Progenitor cell of endocrine pancreas (in vitro differentiated cells): ENCODE measurements at regions not wholly inside any gene's neighbourhood (a gene's known extent, or its start where the extent isn't known, plus 50 kb on each side); places are given as distances from the start of the nearest gene placed in this dataset.

ENCODE experiments used
- DNase-seq: peaks from one replicate; pipeline ENCODE4 v3.0.0; 2021; ENCODE audit warnings: low spot score; ENCODE audit not compliant: unreplicated experiment
- H3K27ac Mint-ChIP-seq: 2 replicates; pipeline ENCODE4 v1.8.0; 2021; ENCODE audit warnings: mild to moderate bottlenecking, moderate library complexity, mixed read lengths
- H3K27me3 Mint-ChIP-seq: 2 replicates; pipeline ENCODE4 v1.8.0; 2021; ENCODE audit warnings: mixed read lengths
- H3K36me3 Mint-ChIP-seq: 2 replicates; pipeline ENCODE4 v1.8.0; 2022; ENCODE audit warnings: mixed read lengths; ENCODE audit not compliant: insufficient read depth
- H3K4me1 Mint-ChIP-seq: 2 replicates; pipeline ENCODE4 v1.8.0; 2021; ENCODE audit warnings: low read depth, mixed read lengths
- H3K4me3 Mint-ChIP-seq: 2 replicates; pipeline ENCODE4 v1.8.0; 2021; ENCODE audit warnings: low read depth, mild to moderate bottlenecking, moderate library complexity, mixed read lengths
- H3K9me3 Mint-ChIP-seq: 2 replicates; pipeline ENCODE4 v1.8.0; 2021; ENCODE audit warnings: low read depth, mixed read lengths
- TF ChIP-seq, protein P1 (sequence below): fragments of 200-600 bp; sonication (generic); IDR thresholded peaks from one replicate; pipeline ENCODE4 v1.5.0; 2021; ENCODE audit warnings: antibody characterized with exemption, mild to moderate bottlenecking; ENCODE audit not compliant: unreplicated experiment

DNA sequence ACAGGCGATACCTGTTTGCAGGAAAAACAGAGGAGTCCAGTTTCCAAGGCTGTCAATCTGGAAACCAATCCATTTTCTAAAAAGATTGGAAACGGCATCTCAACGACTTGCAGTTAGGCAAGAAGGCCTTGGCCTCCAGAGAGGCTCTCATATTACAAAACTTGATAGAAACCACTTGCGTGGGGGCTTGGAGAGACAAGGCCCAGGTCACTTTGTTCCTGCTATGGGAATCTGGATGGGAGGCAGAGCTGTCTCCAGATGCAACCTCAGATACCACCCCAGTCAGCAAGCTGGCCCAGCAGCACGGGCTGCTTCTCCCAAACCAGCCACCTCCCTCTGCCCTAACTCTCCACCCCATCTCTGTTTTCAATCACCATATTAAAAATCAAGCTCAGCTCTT is 298.8 kb downstream of the TNS1 start:
- TF ChIP-seq, protein P1, sequence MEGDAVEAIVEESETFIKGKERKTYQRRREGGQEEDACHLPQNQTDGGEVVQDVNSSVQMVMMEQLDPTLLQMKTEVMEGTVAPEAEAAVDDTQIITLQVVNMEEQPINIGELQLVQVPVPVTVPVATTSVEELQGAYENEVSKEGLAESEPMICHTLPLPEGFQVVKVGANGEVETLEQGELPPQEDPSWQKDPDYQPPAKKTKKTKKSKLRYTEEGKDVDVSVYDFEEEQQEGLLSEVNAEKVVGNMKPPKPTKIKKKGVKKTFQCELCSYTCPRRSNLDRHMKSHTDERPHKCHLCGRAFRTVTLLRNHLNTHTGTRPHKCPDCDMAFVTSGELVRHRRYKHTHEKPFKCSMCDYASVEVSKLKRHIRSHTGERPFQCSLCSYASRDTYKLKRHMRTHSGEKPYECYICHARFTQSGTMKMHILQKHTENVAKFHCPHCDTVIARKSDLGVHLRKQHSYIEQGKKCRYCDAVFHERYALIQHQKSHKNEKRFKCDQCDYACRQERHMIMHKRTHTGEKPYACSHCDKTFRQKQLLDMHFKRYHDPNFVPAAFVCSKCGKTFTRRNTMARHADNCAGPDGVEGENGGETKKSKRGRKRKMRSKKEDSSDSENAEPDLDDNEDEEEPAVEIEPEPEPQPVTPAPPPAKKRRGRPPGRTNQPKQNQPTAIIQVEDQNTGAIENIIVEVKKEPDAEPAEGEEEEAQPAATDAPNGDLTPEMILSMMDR, result no peak
- Mint-ChIP-seq H3K4me3 (no peak overlapping the region), H3K27me3 (peaks cover 21% of the 10 kb centered on the region), H3K27ac (no peak overlapping the region), H3K36me3 (no peaks in the 10 kb centered on the region), H3K9me3 (no peaks in the 10 kb centered on the region), H3K4me1 (peaks cover 2% of the 10 kb centered on the region)
- no peak for DNase-seq

DNA sequence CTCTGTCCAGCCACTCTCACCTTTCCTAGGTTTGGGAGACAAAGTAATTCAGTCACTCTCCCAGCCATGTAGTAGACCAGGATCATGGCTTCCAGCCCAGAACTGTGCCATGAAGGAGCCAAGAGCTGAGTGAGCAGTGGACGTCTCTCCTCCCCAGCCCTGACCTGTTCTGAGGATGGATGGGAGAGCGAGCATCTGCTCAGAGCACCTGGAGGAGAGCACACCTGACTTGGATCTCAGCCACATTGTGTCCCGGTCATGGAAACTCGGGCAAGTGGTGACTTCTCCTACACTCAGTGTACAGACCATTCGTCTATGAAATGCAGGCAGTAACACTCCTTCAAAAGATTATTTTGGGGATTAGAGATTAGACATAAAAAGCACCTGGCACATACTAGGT is 299.7 kb downstream of the TNS1 start:
- H3K4me3 Mint-ChIP-seq, result no peak overlapping the region
- TF ChIP-seq, protein P1, result no peak
- H3K9me3 Mint-ChIP-seq, result no peaks in the 10 kb centered on the region
- no peaks in the 10 kb centered on the region for H3K36me3 Mint-ChIP-seq
- no peaks in the 10 kb centered on the region for H3K4me1 Mint-ChIP-seq
- H3K27me3 Mint-ChIP-seq, result peaks cover 21% of the 10 kb centered on the region
- DNase-seq, result no peak
- no peak overlapping the region for H3K27ac Mint-ChIP-seq

DNA sequence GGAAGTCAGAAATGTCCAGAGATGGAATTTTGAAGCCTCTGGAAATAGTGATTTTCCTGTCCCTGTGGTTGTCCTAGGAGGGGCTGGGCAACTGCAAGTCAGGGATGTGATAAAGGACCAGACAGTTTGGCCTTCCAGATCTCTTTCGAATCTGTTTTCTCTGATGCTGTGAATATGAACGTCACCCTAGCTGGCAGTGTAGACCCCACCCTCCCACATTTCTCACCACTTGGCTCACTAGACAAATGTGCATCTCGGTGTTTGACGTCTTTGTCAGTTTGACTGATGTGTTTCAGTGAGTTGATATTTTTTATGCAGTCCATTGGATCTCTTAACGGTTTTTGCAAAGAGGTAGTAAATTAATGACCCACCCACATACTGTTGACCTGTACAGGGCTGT is 301.2 kb downstream of the TNS1 start:
- peaks cover 17% of the 10 kb centered on the region for H3K27me3 Mint-ChIP-seq

DNA sequence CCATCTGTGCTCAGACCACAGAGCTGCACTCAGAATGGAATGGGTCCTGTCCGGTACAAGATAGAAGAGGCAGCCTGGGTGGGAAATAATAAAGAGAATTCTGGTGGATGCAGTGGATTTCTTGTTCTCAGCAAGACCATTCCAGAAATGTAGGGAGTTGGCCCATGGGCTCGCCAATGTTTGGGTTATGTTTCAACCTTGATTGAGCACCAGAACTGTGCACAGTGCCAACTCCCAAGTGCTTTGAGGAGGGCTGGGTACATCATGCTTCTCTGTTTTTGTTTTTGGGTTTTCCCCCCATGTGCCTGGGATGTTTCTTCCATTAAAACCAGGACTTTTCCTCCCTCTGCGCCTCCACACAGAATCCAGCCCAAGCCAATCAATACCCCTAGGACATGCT is 304.1 kb downstream of the TNS1 start:
- no peak for DNase-seq
- peaks cover 11% of the 10 kb centered on the region for H3K27me3 Mint-ChIP-seq
- H3K36me3 Mint-ChIP-seq, result no peaks in the 10 kb centered on the region

More for the DNA sequence above, 301.2 kb downstream of the TNS1 start:
- Mint-ChIP-seq H3K36me3 (no peaks in the 10 kb centered on the region), H3K27ac (no peak overlapping the region), H3K9me3 (no peaks in the 10 kb centered on the region), H3K4me3 (no peak overlapping the region), H3K4me1 (no peaks in the 10 kb centered on the region)
- no peak for DNase-seq
- TF ChIP-seq, protein P1, result no peak

DNA sequence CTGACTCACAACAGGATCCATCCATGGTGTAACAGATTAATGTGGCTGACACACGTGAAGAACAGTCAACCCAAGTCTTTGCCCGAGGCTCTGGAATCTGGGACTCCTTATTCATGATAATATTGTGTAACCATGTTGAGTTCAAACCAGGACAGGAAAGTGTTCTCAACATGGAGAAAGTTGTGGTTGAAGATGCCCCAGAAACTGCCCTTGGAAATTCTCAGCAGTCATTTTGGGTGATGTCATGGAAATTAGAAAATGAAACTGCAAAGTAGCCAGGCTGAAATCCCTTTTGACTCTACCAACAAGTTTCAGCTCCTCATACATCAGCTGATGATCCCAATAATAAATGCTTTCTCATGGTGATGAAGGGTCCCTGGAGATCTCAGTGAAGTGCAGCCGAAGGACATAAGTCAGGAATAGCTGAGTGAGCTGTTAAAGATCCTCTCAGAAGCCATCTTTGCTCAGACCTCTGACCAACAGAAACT is 307.7 kb downstream of the TNS1 start:
- DNase-seq, result no peak
- Mint-ChIP-seq H3K9me3 (no peaks in the 10 kb centered on the region), H3K27ac (no peak overlapping the region), H3K4me3 (no peak overlapping the region), H3K27me3 (peaks cover 11% of the 10 kb centered on the region), H3K36me3 (no peaks in the 10 kb centered on the region), H3K4me1 (no peaks in the 10 kb centered on the region)
- TF ChIP-seq, protein P1, result no peak

More for the DNA sequence above, 304.1 kb downstream of the TNS1 start:
- Mint-ChIP-seq H3K4me1 (no peaks in the 10 kb centered on the region), H3K4me3 (no peak overlapping the region), H3K9me3 (no peaks in the 10 kb centered on the region), H3K27ac (no peak overlapping the region)
- TF ChIP-seq, protein P1, result no peak
